GM12875 (cell line): ENCODE measurements at regions not wholly inside any gene's neighbourhood (a gene's known extent, or its start where the extent isn't known, plus 50 kb on each side); places are given as distances from the start of the nearest gene placed in this dataset.

Experiments
- H3K4me3 ChIP-seq: one replicate; pipeline ENCODE4 v1.5.1; 2011; ENCODE audit warnings: low read depth, low read length, control low read depth
- TF ChIP-seq, protein P1 (sequence below): IDR thresholded peaks from 2 replicates; pipeline ENCODE4 v1.5.1; 2011; ENCODE audit warnings: low read depth, mild to moderate bottlenecking, control low read depth, inconsistent platforms, low read length, moderate library complexity, borderline replicate concordance; ENCODE audit not compliant: insufficient read depth

DNA sequence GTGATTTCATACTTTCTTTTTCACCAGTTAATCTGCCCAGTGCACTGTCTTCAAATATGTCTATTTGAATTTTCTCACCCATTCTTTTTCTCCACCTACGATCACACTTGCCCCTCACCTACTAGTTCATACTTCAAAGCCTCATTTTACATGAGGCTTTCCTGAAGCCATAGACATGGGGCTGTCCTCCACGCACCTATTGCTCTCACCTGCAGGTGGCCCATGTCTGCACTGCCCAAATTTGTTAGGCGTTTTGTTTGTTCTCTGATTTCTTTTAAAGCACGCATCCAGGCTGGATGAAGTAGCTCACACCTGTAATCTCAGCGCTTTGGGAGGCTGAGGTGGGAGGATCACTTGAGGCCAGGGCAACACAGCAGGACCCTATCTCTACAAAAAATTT, 106.8 kb upstream of the RIPOR2 start:
- no peak overlapping the region for H3K4me3 ChIP-seq
- TF ChIP-seq, protein P1, sequence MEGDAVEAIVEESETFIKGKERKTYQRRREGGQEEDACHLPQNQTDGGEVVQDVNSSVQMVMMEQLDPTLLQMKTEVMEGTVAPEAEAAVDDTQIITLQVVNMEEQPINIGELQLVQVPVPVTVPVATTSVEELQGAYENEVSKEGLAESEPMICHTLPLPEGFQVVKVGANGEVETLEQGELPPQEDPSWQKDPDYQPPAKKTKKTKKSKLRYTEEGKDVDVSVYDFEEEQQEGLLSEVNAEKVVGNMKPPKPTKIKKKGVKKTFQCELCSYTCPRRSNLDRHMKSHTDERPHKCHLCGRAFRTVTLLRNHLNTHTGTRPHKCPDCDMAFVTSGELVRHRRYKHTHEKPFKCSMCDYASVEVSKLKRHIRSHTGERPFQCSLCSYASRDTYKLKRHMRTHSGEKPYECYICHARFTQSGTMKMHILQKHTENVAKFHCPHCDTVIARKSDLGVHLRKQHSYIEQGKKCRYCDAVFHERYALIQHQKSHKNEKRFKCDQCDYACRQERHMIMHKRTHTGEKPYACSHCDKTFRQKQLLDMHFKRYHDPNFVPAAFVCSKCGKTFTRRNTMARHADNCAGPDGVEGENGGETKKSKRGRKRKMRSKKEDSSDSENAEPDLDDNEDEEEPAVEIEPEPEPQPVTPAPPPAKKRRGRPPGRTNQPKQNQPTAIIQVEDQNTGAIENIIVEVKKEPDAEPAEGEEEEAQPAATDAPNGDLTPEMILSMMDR = peak; percentile 43; the same call in 1 of the 2 replicates

DNA sequence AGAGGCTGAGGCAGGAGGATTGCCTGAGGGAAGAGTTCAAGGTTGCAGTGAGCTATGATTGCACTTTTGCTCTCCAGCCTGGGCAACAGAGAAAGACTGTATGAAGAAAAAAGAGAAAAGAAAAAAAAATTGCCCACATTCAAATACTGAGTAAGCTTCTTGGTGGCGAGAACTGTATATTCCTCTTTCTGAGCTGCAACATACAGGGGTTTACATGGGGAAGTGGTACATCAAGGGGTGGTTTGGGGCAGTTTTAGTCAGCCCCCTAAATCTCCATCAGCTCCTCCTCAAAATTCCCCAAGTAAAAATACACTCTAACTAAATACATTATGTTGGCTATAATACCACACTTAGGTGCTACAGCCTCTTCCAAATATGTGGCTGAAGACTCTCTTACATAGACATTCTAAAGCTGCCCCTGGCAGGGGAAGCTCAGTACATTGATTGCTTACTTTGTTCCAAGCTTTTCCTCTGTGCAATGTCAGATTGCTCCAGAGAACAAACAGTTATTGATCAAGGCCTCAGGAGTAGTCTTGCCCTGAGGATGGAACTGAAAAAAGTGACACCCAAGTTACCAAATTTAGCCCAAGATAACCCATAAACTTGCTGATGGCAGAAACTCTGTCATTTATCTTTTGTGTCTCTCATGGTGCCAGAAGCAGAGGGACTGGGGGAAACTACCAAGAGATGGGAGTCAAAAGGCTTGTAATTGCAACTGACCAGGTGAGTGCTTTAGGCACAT, 107.4 kb upstream of the RIPOR2 start:
- H3K4me3 ChIP-seq = no peak overlapping the region

GRCh38 chr6:25043892-25044291, 108.1 kb upstream of the RIPOR2 start:
- H3K4me3 ChIP-seq = no peak overlapping the region
- TF ChIP-seq, protein P1 = no peak

More for the DNA sequence above, 107.4 kb upstream of the RIPOR2 start:
- TF ChIP-seq, protein P1 = no peak

DNA sequence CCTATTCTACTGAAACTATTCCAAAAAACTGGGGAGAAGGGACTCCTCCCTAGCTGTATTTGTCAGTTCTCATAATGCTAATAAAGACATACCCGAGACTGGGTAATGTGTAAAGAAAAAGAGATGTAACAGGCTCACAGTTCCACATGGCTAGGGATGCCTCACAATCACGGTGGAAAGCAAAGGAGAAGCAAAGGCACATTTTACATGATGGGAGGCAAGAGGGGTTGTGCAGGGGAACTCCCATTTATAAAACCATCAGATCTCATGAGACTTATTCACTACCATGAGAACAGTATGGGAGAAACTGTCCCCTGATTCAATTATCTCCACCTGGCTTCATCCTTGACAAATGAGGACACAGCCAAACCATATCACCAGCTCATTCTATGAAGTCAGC, 111.2 kb upstream of the RIPOR2 start:
- TF ChIP-seq, protein P1 = no peak
- no peak overlapping the region for H3K4me3 ChIP-seq

DNA sequence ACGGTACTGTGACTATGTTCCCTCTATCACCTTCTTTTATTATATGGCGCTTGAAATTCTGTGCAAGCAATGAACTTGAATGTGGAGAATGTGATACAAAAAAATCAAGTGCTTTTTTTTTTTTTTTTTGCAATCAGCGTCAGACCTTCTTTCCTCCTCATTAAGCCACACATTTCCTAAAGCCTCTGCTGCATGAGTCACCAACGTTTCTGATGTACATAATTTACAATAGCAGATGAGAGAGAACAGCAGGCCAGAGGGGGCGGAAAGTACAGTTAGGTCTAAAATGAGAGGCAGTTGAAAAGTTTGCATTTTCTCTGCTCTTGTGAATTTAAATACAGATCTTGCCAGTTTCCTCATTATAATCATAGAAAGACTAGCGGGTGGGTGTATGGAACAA, 114.6 kb upstream of the RIPOR2 start:
- TF ChIP-seq, protein P1 = no peak
- H3K4me3 ChIP-seq = no peak overlapping the region

- H3K4me3 ChIP-seq = no peak overlapping the region
- TF ChIP-seq, protein P1 = no peak
These were observed 115.3 kb upstream of the RIPOR2 start for GRCh38 chr6:25051083-25051482.

DNA sequence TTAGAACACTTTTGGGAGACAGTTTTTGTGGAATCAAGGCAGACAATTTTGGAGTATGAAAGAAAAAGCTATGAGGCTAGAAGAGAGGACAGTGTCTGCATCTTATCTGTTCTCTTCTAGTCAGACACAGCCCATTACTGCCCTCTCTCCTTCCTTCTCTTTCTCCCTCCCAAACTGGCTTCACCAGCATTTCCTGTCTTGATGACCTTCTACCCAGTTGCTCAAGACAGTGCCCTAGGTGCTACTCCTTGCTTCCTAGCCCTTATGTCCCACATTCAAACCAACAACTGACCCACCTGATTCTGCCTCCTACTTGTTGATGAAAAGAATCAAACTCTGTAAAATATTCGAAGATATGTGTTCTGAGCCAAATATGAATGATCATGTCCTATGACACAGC, 116.4 kb upstream of the RIPOR2 start:
- TF ChIP-seq, protein P1 = no peak
- H3K4me3 ChIP-seq = no peak overlapping the region
